OCI-LY1 (cell line): ENCODE measurements at regions not wholly inside any gene's neighbourhood (a gene's known extent, or its start where the extent isn't known, plus 50 kb on each side); places are given as distances from the start of the nearest gene placed in this dataset.

Experiments
- CTCF ChIP-seq: fragments of 200-600 bp; sonication (generic), shearing (Covaris generic); IDR thresholded peaks from 2 replicates; pipeline ENCODE4 v1.5.1; 2017; ENCODE audit warnings: mild to moderate bottlenecking, antibody characterized with exemption, low read length, moderate library complexity, mixed read lengths
- EZH2 ChIP-seq: fragments of 200-600 bp; sonication (generic), shearing (Covaris generic); IDR thresholded peaks from 2 replicates; pipeline ENCODE4 v1.8.0; 2017; ENCODE audit warnings: borderline replicate concordance, mixed run types, mild to moderate bottlenecking, antibody characterized with exemption, low read length, moderate library complexity, mixed read lengths

DNA sequence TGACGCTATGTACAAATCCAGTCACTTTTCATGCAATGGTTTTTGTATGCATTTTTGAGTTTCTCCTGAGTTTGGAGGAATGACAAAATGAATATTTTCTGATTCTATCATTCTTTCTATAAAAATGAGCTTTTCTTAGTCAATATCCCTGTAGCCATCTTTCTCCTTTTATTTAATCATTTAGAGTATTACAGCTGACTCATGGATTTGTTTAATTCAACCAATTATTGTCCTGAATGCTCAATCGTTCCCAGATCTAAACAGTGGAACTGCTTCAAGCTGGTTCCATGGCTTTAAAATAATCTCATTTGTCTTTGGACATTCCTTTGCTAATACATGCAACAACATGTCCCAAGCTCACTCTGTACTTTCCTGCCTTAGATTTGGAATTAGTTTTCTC, 368.8 kb downstream of the ADCYAP1 start:
- TF ChIP-seq CTCF = no peak
- no peak for TF ChIP-seq EZH2
